Common myeloid progenitor, CD34-positive (primary cell): ENCODE measurements at regions not wholly inside any gene's neighbourhood (a gene's known extent, or its start where the extent isn't known, plus 50 kb on each side); places are given as distances from the start of the nearest gene placed in this dataset.
"Not testable (repeated sequence)": the region's sequence is repeated elsewhere in the genome, so short reads cannot be mapped to it uniquely, and the experiment has no call there.

Source experiments
- CTCF ChIA-PET: fragments of 350-600 bp; sonication (Branson Sonifier 250); formaldehyde crosslinking; loops from one replicate; lab custom pipeline; 2021; ENCODE audit warnings: antibody characterized with exemption; lab: Charles Lee
- POLR2A ChIA-PET: fragments of 350-600 bp; sonication (Branson Sonifier 250); formaldehyde crosslinking; loops from one replicate; lab custom pipeline; 2021; ENCODE audit warnings: antibody characterized with exemption; lab: Charles Lee
- DNase-seq, 3 donors: peaks; one replicate each; pipeline versions ENCODE4 v3.0.0 to v3.0.0-alpha.2; 2013
- H3K27ac ChIP-seq, 2 experiments: 1 replicate in 1 of 2; 2 replicates in 1 of 2; pipeline ENCODE4 v1.7.0; 2013; ENCODE audit warnings: inconsistent platforms in 2 of 2, low read length in 2 of 2, mild to moderate bottlenecking in 2 of 2, low read depth in 1 of 2, moderate library complexity in 1 of 2; ENCODE audit not compliant: severe bottlenecking in 2 of 2, insufficient read depth in 1 of 2, poor library complexity in 1 of 2
- H3K27me3 ChIP-seq, 5 experiments: replicated peaks in 2 of 5; 1 replicate in 3 of 5; 2 replicates in 2 of 5; pipeline versions ENCODE4 v1.6.1 to v1.7.0; 2013; ENCODE audit warnings: low read length in 4 of 5, mild to moderate bottlenecking in 2 of 5, moderate library complexity in 2 of 5, inconsistent platforms in 1 of 5; ENCODE audit not compliant: insufficient read depth in 5 of 5, control insufficient read depth in 4 of 5
- H3K36me3 ChIP-seq, 4 experiments: 1 replicate in 2 of 4; 2 replicates in 2 of 4; pipeline versions ENCODE4 v1.6.1 to v1.7.0; 2013; ENCODE audit warnings: low read length in 3 of 4, control low read depth in 1 of 4, mild to moderate bottlenecking in 1 of 4; ENCODE audit not compliant: control insufficient read depth in 4 of 4, insufficient read depth in 4 of 4
- H3K4me1 ChIP-seq, 4 experiments: 1 replicate in 3 of 4; 2 replicates in 1 of 4; pipeline versions ENCODE4 v1.6.1 to v1.7.1; 2013; ENCODE audit warnings: low read length in 3 of 4, mild to moderate bottlenecking in 3 of 4, control low read depth in 1 of 4, inconsistent platforms in 1 of 4, moderate library complexity in 1 of 4; ENCODE audit not compliant: control insufficient read depth in 4 of 4, insufficient read depth in 4 of 4; ENCODE audit errors: control extremely low read depth in 1 of 4
- H3K4me3 ChIP-seq, 7 experiments: 1 replicate in 4 of 7; 2 replicates in 3 of 7; pipeline versions ENCODE4 v1.5.1 to v1.7.0; 2013; ENCODE audit warnings: mild to moderate bottlenecking in 7 of 7, low read length in 6 of 7, moderate library complexity in 6 of 7, inconsistent platforms in 2 of 7, low read depth in 2 of 7, control low read depth in 1 of 7; ENCODE audit not compliant: insufficient read depth in 4 of 7, control insufficient read depth in 1 of 7; ENCODE audit errors: extremely low read depth in 1 of 7
- H3K9me3 ChIP-seq, 5 experiments: 1 replicate in 4 of 5; 2 replicates in 1 of 5; pipeline versions ENCODE4 v1.6.1 to v1.7.1; 2013; ENCODE audit warnings: low read length in 4 of 5, mild to moderate bottlenecking in 2 of 5, inconsistent platforms in 1 of 5, low read depth in 1 of 5, moderate library complexity in 1 of 5; ENCODE audit not compliant: control insufficient read depth in 4 of 5, insufficient read depth in 2 of 5; ENCODE audit errors: control extremely low read depth in 1 of 5
- WGBS: methylation state at CpG from one replicate; pipeline ENCODE4 v1.1.5; 2013; ENCODE audit not compliant: insufficient coverage; 5-methylcytosine and 5-hydroxymethylcytosine counted together

- DNase-seq, H3K27ac ChIP-seq, POLR2A ChIA-PET, H3K36me3 ChIP-seq, H3K4me3 ChIP-seq, H3K27me3 ChIP-seq, CTCF ChIA-PET, H3K9me3 ChIP-seq, H3K4me1 ChIP-seq: not testable (repeated sequence)
- no CpG with 5 or more reads among the region's 2 CpGs for WGBS
These were observed 125.1 kb upstream of the RAB18 start for GRCh38 chr10:27379041-27379440.

- H3K9me3 ChIP-seq = no peaks in the 10 kb centered on the region
- 93% methylated on average over 4 of the region's 5 CpGs for WGBS
- DNase-seq = no peak
- H3K4me1 ChIP-seq = no peaks in the 10 kb centered on the region
- POLR2A ChIA-PET = no interaction called here
- CTCF ChIA-PET = interaction anchor here (2.2 kb wide), 1 partner anchor 284 kb away, joined by 4 read pairs; no protein-coding TSS in a partner anchor
- no peaks in the 10 kb centered on the region for H3K27me3 ChIP-seq
- no peak overlapping the region for H3K27ac ChIP-seq
- no peak overlapping the region for H3K4me3 ChIP-seq
- no peaks in the 10 kb centered on the region for H3K36me3 ChIP-seq
These were observed 130.4 kb upstream of the RAB18 start for GRCh38 chr10:27373566-27374160.

- Histone ChIP-seq H3K27me3 (no peaks in the 10 kb centered on the region), H3K36me3 (no peaks in the 10 kb centered on the region), H3K4me1 (no peaks in the 10 kb centered on the region), H3K9me3 (no peaks in the 10 kb centered on the region), H3K4me3 (no peak overlapping the region), H3K27ac (no peak overlapping the region)
- ChIA-PET CTCF (interaction anchor here (1.1 to 2.5 kb wide), 5 partner anchors 9 to 286 kb away, joined by 3 to 9 read pairs (median 4); no protein-coding TSS in a partner anchor), POLR2A (no interaction called here)
- WGBS = 100% methylated on average over 2 of the region's 5 CpGs
- no peak for DNase-seq
These were observed 131.5 kb upstream of the ACBD5 start for GRCh38 chr10:27372095-27372494.

GRCh38 chr10:27371375-27371774 lies 130.8 kb upstream of the ACBD5 start:
- POLR2A ChIA-PET = interaction anchor here (0.7 kb wide), 1 partner anchor 743 kb away, joined by 3 read pairs; no protein-coding TSS in a partner anchor
- not testable (repeated sequence) for H3K9me3 ChIP-seq, H3K27ac ChIP-seq, H3K4me3 ChIP-seq, DNase-seq, H3K27me3 ChIP-seq, H3K4me1 ChIP-seq, H3K36me3 ChIP-seq
- CTCF ChIA-PET = interaction anchor here (0.9 to 2.5 kb wide), 6 partner anchors 9 to 286 kb away, joined by 3 to 9 read pairs (median 4); no protein-coding TSS in a partner anchor
- WGBS = 100% methylated on average over 2 of the region's 5 CpGs

DNA sequence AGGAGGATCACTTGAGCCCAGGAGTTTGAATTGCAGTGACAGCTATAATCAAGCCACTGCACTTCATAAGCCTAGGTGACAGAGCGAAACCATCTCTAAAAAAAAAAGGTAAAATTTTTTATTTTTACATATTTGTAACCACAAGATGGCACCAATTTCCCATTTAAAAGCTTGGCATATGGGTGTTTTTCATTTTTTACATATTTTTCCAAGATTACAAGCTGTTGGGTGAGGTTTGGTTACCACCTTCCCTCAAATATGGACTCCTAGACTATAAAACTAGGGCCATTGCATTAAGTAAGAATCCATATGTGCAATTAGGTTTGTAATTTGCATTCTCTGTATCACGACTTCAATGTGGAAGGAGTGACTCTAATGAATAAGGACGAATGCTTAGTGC lies 129.3 kb upstream of the ACBD5 start:
- 100% methylated on average over 2 of the region's 3 CpGs for WGBS
- CTCF ChIA-PET = interaction anchor here (0.6 to 1.7 kb wide), 6 partner anchors 9 to 1029 kb away, joined by 3 to 5 read pairs (median 3); no protein-coding TSS in a partner anchor
- Histone ChIP-seq H3K9me3 (no peaks in the 10 kb centered on the region), H3K27ac (no peak overlapping the region), H3K4me3 (no peak overlapping the region), H3K4me1 (no peaks in the 10 kb centered on the region), H3K36me3 (no peaks in the 10 kb centered on the region), H3K27me3 (no peaks in the 10 kb centered on the region)
- POLR2A ChIA-PET = no interaction called here
- peak in 2 of 3 donors; percentile 23 to 31 for DNase-seq

DNA sequence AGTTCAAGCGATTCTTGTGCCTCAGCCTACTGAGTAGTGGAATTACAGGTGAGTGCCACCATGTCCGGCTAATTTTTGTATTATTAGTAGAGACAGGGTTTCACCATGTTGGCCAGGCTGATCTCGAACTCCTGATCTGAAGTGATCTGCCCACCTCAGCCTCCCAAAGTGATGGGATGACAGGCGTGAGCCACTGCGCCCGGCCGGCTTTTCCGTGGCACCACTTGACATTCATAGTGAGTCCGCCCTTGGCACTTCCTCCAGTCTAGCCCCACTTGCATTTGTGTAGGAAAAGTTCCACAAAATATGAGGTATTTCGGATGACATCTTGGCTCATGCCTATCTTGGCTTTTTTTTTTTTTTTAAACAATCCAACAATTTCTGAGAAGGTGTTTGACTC lies 128.1 kb upstream of the ACBD5 start:
- ChIA-PET CTCF (interaction anchor here (0.7 to 1.7 kb wide), 6 partner anchors 8 to 1033 kb away, joined by 3 to 5 read pairs (median 3); no protein-coding TSS in a partner anchor), POLR2A (no interaction called here)
- no peaks in the 10 kb centered on the region for H3K9me3 ChIP-seq
- H3K27me3 ChIP-seq = no peaks in the 10 kb centered on the region
- no peaks in the 10 kb centered on the region for H3K4me1 ChIP-seq
- no peak for DNase-seq
- H3K27ac ChIP-seq = no peak overlapping the region
- H3K36me3 ChIP-seq = no peaks in the 10 kb centered on the region
- no peak overlapping the region for H3K4me3 ChIP-seq
- WGBS = 98% methylated on average over 9 of the region's 10 CpGs

- no peaks in the 10 kb centered on the region for H3K9me3 ChIP-seq
- ChIA-PET POLR2A (no interaction called here), CTCF (interaction anchor here (1.4 kb wide), 1 partner anchor 10 kb away, joined by 3 read pairs; no protein-coding TSS in a partner anchor)
- H3K4me3 ChIP-seq = no peak overlapping the region
- DNase-seq = no peak
- H3K36me3 ChIP-seq = no peaks in the 10 kb centered on the region
- H3K27ac ChIP-seq = no peak overlapping the region
- no peaks in the 10 kb centered on the region for H3K27me3 ChIP-seq
- WGBS = no CpG with 5 or more reads among the region's 1 CpG
- no peaks in the 10 kb centered on the region for H3K4me1 ChIP-seq
These were observed 126.2 kb upstream of the ACBD5 start for GRCh38 chr10:27366769-27367168.
